ENCODE measurements at regions not wholly inside any gene's neighbourhood (a gene's known extent, or its start where the extent isn't known, plus 50 kb on each side); places are given as distances from the start of the nearest gene placed in this dataset.

GRCh38 chr5:144941004-144941403, 770.3 kb downstream of the KCTD16 start (continued):
- no peak for TF ChIP-seq REST (IDR thresholded peaks at IDR 0.05; ENCODE audit: unreplicated experiment)
- TF ChIP-seq NANOG (IDR thresholded peaks at IDR 0.05; ENCODE audit: borderline replicate concordance) = no peak
- no peak for TF ChIP-seq EZH2 (IDR thresholded peaks at IDR 0.05; ENCODE audit: low read depth, unreplicated experiment)
- no peak for TF ChIP-seq ETS1 (IDR thresholded peaks at IDR 0.05)

GRCh38 chr5:144918371-144918770, 747.7 kb downstream of the KCTD16 start:
- no peak overlapping the region for H3K4me3 Mint-ChIP-seq
- ATAC-seq (no peak), DNase-seq (ENCODE audit: low spot score) (no peak)
- no peaks in the 10 kb centered on the region for H3K4me1 ChIP-seq (ENCODE audit: insufficient read depth)
- H3F3A ChIP-seq (replicated peaks; ENCODE audit: low read depth) = no peaks in the 10 kb centered on the region
- H3K9me3 Mint-ChIP-seq = no peaks in the 10 kb centered on the region
- H3K27me3 Mint-ChIP-seq (ENCODE audit: insufficient read depth, low read depth, poor library complexity) = no peaks in the 10 kb centered on the region
- H3K27ac Mint-ChIP-seq = no peak overlapping the region
- no peak overlapping the region for H3K4me2 ChIP-seq
- no peak overlapping the region for H3K27ac ChIP-seq (ENCODE audit: low read depth)
- H4K20me1 ChIP-seq (replicated peaks; ENCODE audit: insufficient read depth) = no peaks in the 10 kb centered on the region
- H3K36me3 Mint-ChIP-seq (ENCODE audit: low read depth) = no peaks in the 10 kb centered on the region
- H2AFZ ChIP-seq = 0 out of 2 replicates have a peak overlapping the region, but pooled peaks have one; percentile 39
- H3K4me3 ChIP-seq = no peak overlapping the region
- H3K4me1 Mint-ChIP-seq = no peaks in the 10 kb centered on the region
- no peaks in the 10 kb centered on the region for H3K36me3 ChIP-seq (ENCODE audit: insufficient read depth)
- no peaks in the 10 kb centered on the region for H3K9me2 ChIP-seq (ENCODE audit: insufficient read depth)
- no peaks in the 10 kb centered on the region for H3K79me2 ChIP-seq (replicated peaks; ENCODE audit: insufficient read depth)
- TF ChIP-seq ZNF331 (CRISPR knock-in tag; IDR thresholded peaks at IDR 0.05; ENCODE audit: low read depth) = no peak
- TF ChIP-seq ZNF114 (CRISPR knock-in tag; IDR thresholded peaks at IDR 0.05) = no peak
- TF ChIP-seq REST (IDR thresholded peaks at IDR 0.05; ENCODE audit: unreplicated experiment) = no peak
- TF ChIP-seq EZH2phosphoT487 (IDR thresholded peaks at IDR 0.05; ENCODE audit: unreplicated experiment) = no peak
- no peak for TF ChIP-seq NANOG (IDR thresholded peaks at IDR 0.05; ENCODE audit: borderline replicate concordance)
- no peaks in the 10 kb centered on the region for H3K27me3 ChIP-seq (ENCODE audit: insufficient read depth)

Measured in GM23338 (cell line).